Mesendoderm (in vitro differentiated cells): ENCODE measurements at regions not wholly inside any gene's neighbourhood (a gene's known extent, or its start where the extent isn't known, plus 50 kb on each side); places are given as distances from the start of the nearest gene placed in this dataset.
"Not testable (repeated sequence)": the region's sequence is repeated elsewhere in the genome, so short reads cannot be mapped to it uniquely, and the experiment has no call there.

Experiments
- DNase-seq: peaks from one replicate; pipeline ENCODE4 v3.0.0; 2013
- H2AK5ac ChIP-seq: 2 replicates; pipeline ENCODE4 v1.6.1; 2013; ENCODE audit warnings: low read length, inconsistent platforms
- H2BK120ac ChIP-seq: 2 replicates; pipeline ENCODE4 v1.6.1; 2013; ENCODE audit warnings: low read depth, mild to moderate bottlenecking, low read length, moderate library complexity, mixed read lengths
- H2BK15ac ChIP-seq: replicated peaks from 2 replicates; pipeline ENCODE4 v1.6.1; 2013; ENCODE audit warnings: low read depth, mild to moderate bottlenecking, moderate library complexity
- H2BK5ac ChIP-seq: 2 replicates; pipeline ENCODE4 v1.6.1; 2013; ENCODE audit warnings: low read length, inconsistent platforms
- H3K18ac ChIP-seq: 2 replicates; pipeline ENCODE4 v1.6.1; 2013; ENCODE audit warnings: mild to moderate bottlenecking, low read length, mixed read lengths
- H3K23ac ChIP-seq: one replicate; pipeline ENCODE4 v1.6.1; 2013; ENCODE audit warnings: low read length
- H3K27ac ChIP-seq: 2 replicates; pipeline ENCODE4 v1.5.1; 2013; ENCODE audit warnings: low read depth, mild to moderate bottlenecking, inconsistent platforms, low read length, moderate library complexity
- H3K27me3 ChIP-seq: 2 replicates; pipeline ENCODE4 v1.6.1; 2013; ENCODE audit warnings: low read length, control low read depth, mild to moderate bottlenecking, inconsistent platforms; ENCODE audit not compliant: insufficient read depth, poor library complexity
- H3K36me3 ChIP-seq: 2 replicates; pipeline ENCODE4 v1.6.1; 2013; ENCODE audit warnings: low read length, inconsistent platforms; ENCODE audit not compliant: control insufficient read depth, insufficient read depth
- H3K4ac ChIP-seq: one replicate; pipeline ENCODE4 v1.6.1; 2013; ENCODE audit warnings: low read depth, mild to moderate bottlenecking, low read length, moderate library complexity
- H3K4me1 ChIP-seq: 2 replicates; pipeline ENCODE4 v1.6.1; 2013; ENCODE audit warnings: low read depth, low read length, inconsistent platforms; ENCODE audit not compliant: control insufficient read depth
- H3K4me2 ChIP-seq: 2 replicates; pipeline ENCODE4 v1.6.1; 2013; ENCODE audit warnings: low read length
- H3K4me3 ChIP-seq: 2 replicates; pipeline ENCODE4 v1.5.1; 2013; ENCODE audit warnings: mild to moderate bottlenecking, low read length
- H3K56ac ChIP-seq: one replicate; pipeline ENCODE4 v1.6.1; 2013; ENCODE audit warnings: low read length
- H3K79me1 ChIP-seq: 2 replicates; pipeline ENCODE4 v1.6.1; 2013; ENCODE audit warnings: low read length, inconsistent platforms
- H3K79me2 ChIP-seq: 2 replicates; pipeline ENCODE4 v1.6.1; 2013; ENCODE audit warnings: mild to moderate bottlenecking, low read length; ENCODE audit not compliant: control insufficient read depth, insufficient read depth
- H3K9ac ChIP-seq: 2 replicates; pipeline ENCODE4 v1.6.1; 2013; ENCODE audit warnings: low read length, inconsistent platforms
- H4K5ac ChIP-seq: one replicate; pipeline ENCODE4 v1.6.1; 2013; ENCODE audit warnings: low read length
- H4K8ac ChIP-seq: one replicate; pipeline ENCODE4 v1.6.1; 2013; ENCODE audit warnings: low read depth, mild to moderate bottlenecking, control low read depth, low read length, moderate library complexity
- WGBS: extraction: QIAGEN DNeasy Blood & Tissue Kit; methylation state at CpG from one replicate; pipeline ENCODE4 v1.1.7; 2013; ENCODE audit warnings: low lambda C conversion rate, missing lambda C conversion rate; ENCODE audit not compliant: insufficient coverage; ENCODE audit errors: extremely low coverage; 5-methylcytosine and 5-hydroxymethylcytosine counted together

DNA sequence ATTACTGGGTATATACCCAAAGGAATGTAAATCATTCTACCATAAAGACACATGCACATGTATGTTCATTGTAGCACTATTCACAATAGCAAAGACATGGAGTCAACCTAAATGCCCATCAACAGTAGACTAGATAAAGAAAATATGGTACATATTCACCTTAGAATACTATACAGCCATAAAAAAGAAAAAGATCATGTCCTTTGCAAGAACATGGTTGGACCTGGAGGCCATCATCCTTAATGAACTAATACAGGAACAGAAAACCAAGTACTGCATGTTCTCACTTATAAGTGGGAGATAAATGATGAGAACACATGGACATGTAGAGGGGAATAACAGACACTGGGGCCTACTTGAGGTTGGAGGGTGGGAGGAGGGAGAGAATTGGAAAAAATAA, 133.2 kb upstream of the RASA1 start:
- DNase-seq, H3K36me3 ChIP-seq, H2BK120ac ChIP-seq: not testable (repeated sequence)

DNA sequence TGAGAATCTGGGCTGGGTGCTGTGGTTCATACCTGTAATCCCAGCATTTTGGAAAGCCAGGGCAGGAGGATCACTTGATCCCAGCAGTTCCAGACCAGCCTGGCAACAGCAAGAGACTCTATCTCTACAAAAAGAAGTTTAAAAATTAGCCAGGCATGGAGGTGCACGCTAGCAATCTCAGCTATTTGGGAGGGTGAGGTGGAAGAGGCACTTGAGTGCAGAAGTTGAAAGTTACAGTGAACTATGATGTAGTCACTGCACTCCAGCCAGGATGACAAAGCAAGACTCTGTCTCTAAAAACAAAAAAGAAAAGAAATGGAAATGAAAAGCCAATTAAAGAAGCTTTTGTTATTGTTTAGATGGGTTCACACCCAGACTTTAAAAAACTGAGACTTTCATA, 131.6 kb upstream of the RASA1 start:
- Histone ChIP-seq H3K4me2 (no peak overlapping the region), H2BK15ac (no peak overlapping the region), H3K4me1 (no peaks in the 10 kb centered on the region), H3K18ac (no peak overlapping the region), H3K56ac (no peak overlapping the region), H3K27me3 (no peaks in the 10 kb centered on the region), H3K23ac (no peak overlapping the region), H2BK120ac (no peak overlapping the region), H3K79me1 (no peaks in the 10 kb centered on the region), H2BK5ac (no peak overlapping the region), H3K79me2 (no peaks in the 10 kb centered on the region), H2AK5ac (no peak overlapping the region), H3K4ac (no peak overlapping the region), H3K36me3 (no peaks in the 10 kb centered on the region), H3K4me3 (no peak overlapping the region), H3K27ac (no peak overlapping the region), H4K8ac (no peak overlapping the region), H3K9ac (no peak overlapping the region), H4K5ac (no peak overlapping the region)
- DNase-seq = no peak
- WGBS = no CpG with 5 or more reads among the region's 1 CpG

More for the DNA sequence above, 133.2 kb upstream of the RASA1 start:
- H3K23ac ChIP-seq, H3K27ac ChIP-seq, H3K18ac ChIP-seq, H3K4ac ChIP-seq, H3K27me3 ChIP-seq, H2BK15ac ChIP-seq, H2BK5ac ChIP-seq, H3K56ac ChIP-seq, H2AK5ac ChIP-seq, H3K79me1 ChIP-seq, H3K4me3 ChIP-seq, H3K9ac ChIP-seq, H3K4me1 ChIP-seq, H4K8ac ChIP-seq, H3K4me2 ChIP-seq, H3K79me2 ChIP-seq, H4K5ac ChIP-seq: not testable (repeated sequence)

DNA sequence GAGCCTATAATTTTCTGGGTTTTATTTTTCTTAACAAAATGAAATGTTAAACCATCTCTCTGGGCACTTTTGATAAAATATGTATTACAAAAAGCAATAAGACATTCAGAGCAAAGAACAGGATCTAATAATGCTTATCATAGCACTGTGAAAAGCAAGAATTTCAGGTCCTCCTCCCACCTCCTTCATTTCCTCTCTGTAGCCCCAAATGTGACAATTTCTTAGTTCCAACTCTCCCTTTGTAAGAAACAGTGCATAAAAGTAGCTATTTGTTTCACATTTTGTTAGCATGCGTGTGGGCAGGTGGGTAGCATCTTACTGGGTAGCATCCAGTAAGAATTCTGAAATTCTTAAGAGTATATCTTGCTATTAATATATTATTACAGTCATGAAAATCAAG, 130.9 kb upstream of the RASA1 start:
- H3K27me3 ChIP-seq = no peaks in the 10 kb centered on the region
- no peaks in the 10 kb centered on the region for H3K4me1 ChIP-seq
- no peak overlapping the region for H2BK120ac ChIP-seq
- H4K8ac ChIP-seq = no peak overlapping the region
- H3K79me1 ChIP-seq = no peaks in the 10 kb centered on the region
- no peak overlapping the region for H3K23ac ChIP-seq
- H3K9ac ChIP-seq = no peak overlapping the region
- no peak overlapping the region for H3K4me3 ChIP-seq
- H3K27ac ChIP-seq = no peak overlapping the region
- no peaks in the 10 kb centered on the region for H3K79me2 ChIP-seq
- H3K4me2 ChIP-seq = no peak overlapping the region
- H3K56ac ChIP-seq = no peak overlapping the region
- no peak overlapping the region for H2BK5ac ChIP-seq
- H3K36me3 ChIP-seq = no peaks in the 10 kb centered on the region
- no CpG with 5 or more reads among the region's 1 CpG for WGBS
- no peak for DNase-seq
- H4K5ac ChIP-seq = no peak overlapping the region
- H3K4ac ChIP-seq = no peak overlapping the region
- no peak overlapping the region for H3K18ac ChIP-seq
- no peak overlapping the region for H2AK5ac ChIP-seq
- no peak overlapping the region for H2BK15ac ChIP-seq

DNA sequence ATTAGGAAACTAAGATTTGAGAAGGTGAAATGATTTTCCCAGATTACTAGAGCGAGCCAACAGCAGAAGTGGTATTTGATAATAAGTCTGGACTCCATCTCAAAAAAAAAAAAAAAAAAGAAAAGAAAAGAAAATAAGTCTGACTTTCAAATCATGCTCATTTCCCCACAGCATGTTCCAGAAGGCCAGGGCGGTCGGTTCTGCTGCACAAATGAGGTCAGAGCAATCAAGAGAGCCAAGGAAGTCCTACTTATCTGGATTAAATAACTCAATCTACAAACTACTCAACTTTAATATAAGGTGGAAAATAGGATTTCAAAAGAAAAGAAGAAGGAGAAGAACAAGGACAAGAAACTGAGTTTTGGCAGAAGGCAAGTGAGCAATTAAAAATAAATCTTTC, 130.4 kb upstream of the RASA1 start:
- no peak overlapping the region for H3K4ac ChIP-seq
- no peak overlapping the region for H3K4me2 ChIP-seq
- H2BK15ac ChIP-seq = no peak overlapping the region
- no peak overlapping the region for H3K18ac ChIP-seq
- H3K56ac ChIP-seq = no peak overlapping the region
- H3K79me2 ChIP-seq = no peaks in the 10 kb centered on the region
- H3K36me3 ChIP-seq = no peaks in the 10 kb centered on the region
- DNase-seq = no peak
- H2BK5ac ChIP-seq = no peak overlapping the region
- H4K5ac ChIP-seq = no peak overlapping the region
- H3K9ac ChIP-seq = no peak overlapping the region
- no CpG with 5 or more reads among the region's 3 CpGs for WGBS
- H3K27ac ChIP-seq = no peak overlapping the region
- no peak overlapping the region for H2BK120ac ChIP-seq
- H3K4me3 ChIP-seq = no peak overlapping the region
- H3K4me1 ChIP-seq = no peaks in the 10 kb centered on the region
- H3K23ac ChIP-seq = no peak overlapping the region
- no peak overlapping the region for H2AK5ac ChIP-seq
- no peaks in the 10 kb centered on the region for H3K79me1 ChIP-seq
- H3K27me3 ChIP-seq = no peaks in the 10 kb centered on the region
- H4K8ac ChIP-seq = no peak overlapping the region

DNA sequence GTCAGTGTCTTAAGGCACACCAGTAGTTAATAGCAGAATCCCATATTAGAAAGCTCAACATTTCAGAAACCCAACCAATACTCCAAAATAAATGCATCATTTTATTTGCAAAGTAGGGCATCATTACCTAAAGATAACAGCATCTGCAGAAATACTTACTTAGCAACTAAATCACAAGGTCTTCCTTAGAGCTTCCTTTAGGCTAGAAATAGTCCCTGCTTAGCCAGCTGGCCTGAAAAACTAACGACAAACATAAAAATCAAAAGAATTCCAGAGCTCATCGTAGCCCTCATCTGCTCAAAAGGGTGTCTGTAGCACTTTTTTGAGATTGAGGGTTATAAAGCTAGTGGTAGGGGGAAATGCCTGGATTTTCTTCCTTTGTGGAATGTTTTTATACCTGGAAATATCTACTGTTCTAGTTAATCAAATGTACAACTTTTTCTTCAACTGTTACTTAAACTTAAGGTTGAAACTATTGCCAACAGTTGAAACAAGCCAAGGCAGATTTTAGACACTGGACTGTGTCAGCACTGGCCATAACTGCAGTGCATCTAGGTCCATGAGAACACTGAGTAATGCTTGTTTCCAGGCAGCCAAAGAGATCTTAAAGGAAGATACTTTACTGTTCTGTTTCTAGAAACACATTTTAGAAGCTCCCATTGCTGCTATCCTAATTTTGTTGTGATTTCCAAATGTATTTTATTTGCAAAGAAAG, 129.4 kb upstream of the RASA1 start:
- H3K27ac ChIP-seq = no peak overlapping the region
- H4K8ac ChIP-seq = no peak overlapping the region
- no peaks in the 10 kb centered on the region for H3K79me1 ChIP-seq
- H2BK120ac ChIP-seq = no peak overlapping the region
- H3K56ac ChIP-seq = no peak overlapping the region
- H2AK5ac ChIP-seq = no peak overlapping the region
- no peaks in the 10 kb centered on the region for H3K27me3 ChIP-seq
- H3K4me1 ChIP-seq = no peaks in the 10 kb centered on the region
- H3K4ac ChIP-seq = no peak overlapping the region
- whole genome bisulfite sequencing = no CpG with 5 or more reads among the region's 2 CpGs
- no peak overlapping the region for H3K18ac ChIP-seq
- H4K5ac ChIP-seq = no peak overlapping the region
- H3K9ac ChIP-seq = no peak overlapping the region
- H3K4me2 ChIP-seq = no peak overlapping the region
- H3K79me2 ChIP-seq = no peaks in the 10 kb centered on the region
- H3K4me3 ChIP-seq = no peak overlapping the region
- H2BK15ac ChIP-seq = no peak overlapping the region
- no peaks in the 10 kb centered on the region for H3K36me3 ChIP-seq
- H2BK5ac ChIP-seq = no peak overlapping the region
- H3K23ac ChIP-seq = no peak overlapping the region
- no peak for DNase-seq

DNA sequence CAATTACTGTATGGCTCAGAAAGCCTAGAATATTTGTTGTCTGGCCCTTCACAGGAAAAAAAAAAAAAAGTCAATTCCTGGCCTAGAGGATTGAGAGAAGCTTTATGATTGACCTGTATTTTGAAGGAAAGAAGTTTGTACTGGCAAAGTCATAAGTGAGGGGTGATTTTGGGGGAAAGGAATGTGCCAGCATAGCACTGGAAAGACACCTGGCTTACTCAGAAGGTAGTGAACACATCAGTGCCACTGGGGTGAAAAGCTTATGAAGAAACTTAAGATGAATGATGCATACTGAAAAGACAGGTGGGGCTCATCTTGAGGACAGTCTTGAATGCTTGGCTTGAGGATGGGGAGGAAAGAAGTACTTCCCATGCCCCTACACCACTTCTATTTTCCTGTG, 127.9 kb upstream of the RASA1 start:
- Histone ChIP-seq H3K18ac (no peak overlapping the region), H2BK120ac (no peak overlapping the region), H3K79me1 (no peaks in the 10 kb centered on the region), H3K56ac (no peak overlapping the region), H2BK5ac (no peak overlapping the region), H4K5ac (no peak overlapping the region), H3K4me1 (no peaks in the 10 kb centered on the region), H2AK5ac (no peak overlapping the region), H3K27ac (no peak overlapping the region), H3K4me3 (no peak overlapping the region), H4K8ac (no peak overlapping the region), H3K4me2 (no peak overlapping the region), H3K9ac (no peak overlapping the region), H3K27me3 (no peaks in the 10 kb centered on the region), H3K23ac (no peak overlapping the region), H3K79me2 (no peaks in the 10 kb centered on the region), H3K36me3 (no peaks in the 10 kb centered on the region), H2BK15ac (no peak overlapping the region), H3K4ac (no peak overlapping the region)
- no peak for DNase-seq
